SU-DHL-6 (cell line): ENCODE measurements at regions not wholly inside any gene's neighbourhood (a gene's known extent, or its start where the extent isn't known, plus 50 kb on each side); places are given as distances from the start of the nearest gene placed in this dataset.

ENCODE experiments used
- EZH2phosphoT487 ChIP-seq: fragments of 200-600 bp; sonication (generic), shearing (Covaris generic); conservative IDR thresholded peaks from 2 replicates; pipeline ENCODE4 v1.6.1; 2018; ENCODE audit warnings: mild to moderate bottlenecking, antibody characterized with exemption, low read length, moderate library complexity, mixed read lengths
- TF ChIP-seq, protein P1 (sequence below): fragments of 200-600 bp; sonication (generic); IDR thresholded peaks from one replicate; pipeline ENCODE4 v1.5.1; 2017; ENCODE audit warnings: antibody characterized with exemption, mild to moderate bottlenecking, low read length, moderate library complexity; ENCODE audit not compliant: insufficient read depth, poor library complexity, severe bottlenecking

DNA sequence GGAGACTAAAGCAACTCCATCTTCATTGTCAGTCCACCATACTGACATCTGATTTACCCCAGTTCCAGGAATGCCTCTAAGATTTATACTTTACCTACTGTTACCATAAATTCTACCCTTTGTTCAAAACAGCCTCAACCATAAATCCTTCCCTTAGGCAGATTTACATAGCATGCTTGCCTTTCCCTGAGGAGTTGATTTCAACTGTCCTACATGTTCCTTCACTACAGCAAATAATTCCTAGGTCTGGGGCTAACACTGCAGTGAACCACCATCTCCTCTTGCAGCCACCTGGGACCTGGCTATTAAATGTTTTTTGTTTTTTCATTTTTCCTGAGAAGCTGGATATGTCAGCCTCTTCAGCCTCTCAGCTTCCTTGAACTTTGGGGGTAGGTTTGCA lies 166.9 kb upstream of the PDE4D start:
- TF ChIP-seq, protein P1, sequence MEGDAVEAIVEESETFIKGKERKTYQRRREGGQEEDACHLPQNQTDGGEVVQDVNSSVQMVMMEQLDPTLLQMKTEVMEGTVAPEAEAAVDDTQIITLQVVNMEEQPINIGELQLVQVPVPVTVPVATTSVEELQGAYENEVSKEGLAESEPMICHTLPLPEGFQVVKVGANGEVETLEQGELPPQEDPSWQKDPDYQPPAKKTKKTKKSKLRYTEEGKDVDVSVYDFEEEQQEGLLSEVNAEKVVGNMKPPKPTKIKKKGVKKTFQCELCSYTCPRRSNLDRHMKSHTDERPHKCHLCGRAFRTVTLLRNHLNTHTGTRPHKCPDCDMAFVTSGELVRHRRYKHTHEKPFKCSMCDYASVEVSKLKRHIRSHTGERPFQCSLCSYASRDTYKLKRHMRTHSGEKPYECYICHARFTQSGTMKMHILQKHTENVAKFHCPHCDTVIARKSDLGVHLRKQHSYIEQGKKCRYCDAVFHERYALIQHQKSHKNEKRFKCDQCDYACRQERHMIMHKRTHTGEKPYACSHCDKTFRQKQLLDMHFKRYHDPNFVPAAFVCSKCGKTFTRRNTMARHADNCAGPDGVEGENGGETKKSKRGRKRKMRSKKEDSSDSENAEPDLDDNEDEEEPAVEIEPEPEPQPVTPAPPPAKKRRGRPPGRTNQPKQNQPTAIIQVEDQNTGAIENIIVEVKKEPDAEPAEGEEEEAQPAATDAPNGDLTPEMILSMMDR, result no peak
- TF ChIP-seq EZH2phosphoT487, result no peak
